ENCODE measurements at regions not wholly inside any gene's neighbourhood (a gene's known extent, or its start where the extent isn't known, plus 50 kb on each side); places are given as distances from the start of the nearest gene placed in this dataset.

DNA sequence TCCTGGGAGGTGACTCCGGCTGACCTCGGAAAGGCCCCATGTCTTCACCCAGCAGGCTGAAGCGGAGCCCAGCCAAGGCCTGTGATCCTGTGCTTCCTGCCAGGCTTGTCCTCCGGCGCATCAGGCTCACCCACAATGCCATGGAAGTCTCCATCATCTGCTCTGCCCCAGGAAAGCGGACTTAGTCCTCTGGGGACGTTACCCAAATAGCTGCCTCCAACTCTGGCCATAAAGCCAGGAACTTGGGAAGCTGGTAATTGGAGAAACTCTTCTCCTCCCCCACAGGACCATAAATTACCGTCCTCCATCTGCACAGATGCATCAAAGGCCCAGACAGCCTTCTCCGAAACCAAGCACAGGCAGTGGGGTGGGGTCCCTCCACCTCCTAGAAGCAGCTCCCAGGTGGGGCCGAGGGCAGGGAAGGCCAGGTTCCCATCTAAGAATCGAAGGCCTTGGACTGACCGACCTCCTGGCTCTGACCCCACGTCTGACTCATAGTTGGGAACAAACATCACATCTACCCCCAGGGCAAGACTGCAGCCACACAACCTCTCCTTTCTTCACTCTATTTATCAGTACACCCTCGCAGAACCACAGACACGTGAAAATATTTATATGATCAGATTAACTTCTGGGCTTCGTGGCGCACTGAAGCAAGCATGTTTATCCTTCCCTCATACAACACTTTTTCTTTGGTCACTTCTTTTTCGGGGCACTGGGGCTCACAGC, 56.4 kb downstream of the PITPNM2 start (continued):
- no peak for TF ChIP-seq ATF2 (CRISPR knock-in tag; IDR thresholded peaks at IDR 0.05)
- no peak for TF ChIP-seq IKZF1 (IDR thresholded peaks at IDR 0.05)
- TF ChIP-seq ZNF263 (CRISPR knock-in tag; IDR thresholded peaks at IDR 0.05), result no peak
- no peak for TF ChIP-seq ZNF572 (CRISPR knock-in tag; IDR thresholded peaks at IDR 0.05)
- no peak for TF ChIP-seq BCLAF1 (IDR thresholded peaks at IDR 0.05)
- TF ChIP-seq NFE2L1 (CRISPR knock-in tag; IDR thresholded peaks at IDR 0.05; ENCODE audit: borderline replicate concordance), result no peak
- TF ChIP-seq, protein P1, sequence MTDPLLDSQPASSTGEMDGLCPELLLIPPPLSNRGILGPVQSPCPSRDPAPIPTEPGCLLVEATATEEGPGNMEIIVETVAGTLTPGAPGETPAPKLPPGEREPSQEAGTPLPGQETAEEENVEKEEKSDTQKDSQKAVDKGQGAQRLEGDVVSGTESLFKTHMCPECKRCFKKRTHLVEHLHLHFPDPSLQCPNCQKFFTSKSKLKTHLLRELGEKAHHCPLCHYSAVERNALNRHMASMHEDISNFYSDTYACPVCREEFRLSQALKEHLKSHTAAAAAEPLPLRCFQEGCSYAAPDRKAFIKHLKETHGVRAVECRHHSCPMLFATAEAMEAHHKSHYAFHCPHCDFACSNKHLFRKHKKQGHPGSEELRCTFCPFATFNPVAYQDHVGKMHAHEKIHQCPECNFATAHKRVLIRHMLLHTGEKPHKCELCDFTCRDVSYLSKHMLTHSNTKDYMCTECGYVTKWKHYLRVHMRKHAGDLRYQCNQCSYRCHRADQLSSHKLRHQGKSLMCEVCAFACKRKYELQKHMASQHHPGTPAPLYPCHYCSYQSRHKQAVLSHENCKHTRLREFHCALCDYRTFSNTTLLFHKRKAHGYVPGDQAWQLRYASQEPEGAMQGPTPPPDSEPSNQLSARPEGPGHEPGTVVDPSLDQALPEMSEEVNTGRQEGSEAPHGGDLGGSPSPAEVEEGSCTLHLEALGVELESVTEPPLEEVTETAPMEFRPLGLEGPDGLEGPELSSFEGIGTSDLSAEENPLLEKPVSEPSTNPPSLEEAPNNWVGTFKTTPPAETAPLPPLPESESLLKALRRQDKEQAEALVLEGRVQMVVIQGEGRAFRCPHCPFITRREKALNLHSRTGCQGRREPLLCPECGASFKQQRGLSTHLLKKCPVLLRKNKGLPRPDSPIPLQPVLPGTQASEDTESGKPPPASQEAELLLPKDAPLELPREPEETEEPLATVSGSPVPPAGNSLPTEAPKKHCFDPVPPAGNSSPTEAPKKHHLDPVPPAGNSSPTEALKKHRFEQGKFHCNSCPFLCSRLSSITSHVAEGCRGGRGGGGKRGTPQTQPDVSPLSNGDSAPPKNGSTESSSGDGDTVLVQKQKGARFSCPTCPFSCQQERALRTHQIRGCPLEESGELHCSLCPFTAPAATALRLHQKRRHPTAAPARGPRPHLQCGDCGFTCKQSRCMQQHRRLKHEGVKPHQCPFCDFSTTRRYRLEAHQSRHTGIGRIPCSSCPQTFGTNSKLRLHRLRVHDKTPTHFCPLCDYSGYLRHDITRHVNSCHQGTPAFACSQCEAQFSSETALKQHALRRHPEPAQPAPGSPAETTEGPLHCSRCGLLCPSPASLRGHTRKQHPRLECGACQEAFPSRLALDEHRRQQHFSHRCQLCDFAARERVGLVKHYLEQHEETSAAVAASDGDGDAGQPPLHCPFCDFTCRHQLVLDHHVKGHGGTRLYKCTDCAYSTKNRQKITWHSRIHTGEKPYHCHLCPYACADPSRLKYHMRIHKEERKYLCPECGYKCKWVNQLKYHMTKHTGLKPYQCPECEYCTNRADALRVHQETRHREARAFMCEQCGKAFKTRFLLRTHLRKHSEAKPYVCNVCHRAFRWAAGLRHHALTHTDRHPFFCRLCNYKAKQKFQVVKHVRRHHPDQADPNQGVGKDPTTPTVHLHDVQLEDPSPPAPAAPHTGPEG (CRISPR knock-in tag; IDR thresholded peaks at IDR 0.05), result no peak
- TF ChIP-seq ZNF468 (CRISPR knock-in tag; IDR thresholded peaks at IDR 0.05), result no peak
- no peak for TF ChIP-seq ZZZ3 (CRISPR knock-in tag; IDR thresholded peaks at IDR 0.05; ENCODE audit: borderline replicate concordance)
- TF ChIP-seq ZBTB34 (CRISPR knock-in tag; IDR thresholded peaks at IDR 0.05), result no peak
- no peak for TF ChIP-seq ELF4 (CRISPR knock-in tag; IDR thresholded peaks at IDR 0.05; ENCODE audit: borderline replicate concordance)
- TF ChIP-seq ZHX1 (CRISPR knock-in tag; IDR thresholded peaks at IDR 0.05; ENCODE audit: low read depth), result no peak
- TF ChIP-seq ZNF383 (CRISPR knock-in tag; IDR thresholded peaks at IDR 0.05; ENCODE audit: borderline replicate concordance), result no peak
- TF ChIP-seq U2AF2 (IDR thresholded peaks at IDR 0.05; ENCODE audit: low read depth, low read length), result no peak
- TF ChIP-seq HOXD1 (CRISPR knock-in tag; IDR thresholded peaks at IDR 0.05), result no peak

All from HepG2 (cell line).